Suppressor macrophage treated with lipopolysaccharide for 1 hour (primary cell): ENCODE measurements at regions not wholly inside any gene's neighbourhood (a gene's known extent, or its start where the extent isn't known, plus 50 kb on each side); places are given as distances from the start of the nearest gene placed in this dataset.
A peak's percentile ranks its signal among the peaks of the same experiment; 100 is the strongest.

Experiments used
- DNase-seq, 3 donors: peaks; one replicate each; pipeline ENCODE4 v3.0.0-alpha.2; 2020 to 2022

GRCh38 chr7:68107968-68108367 is 1111.3 kb downstream of the TYW1 start:
- DNase-seq, result no peak

DNA sequence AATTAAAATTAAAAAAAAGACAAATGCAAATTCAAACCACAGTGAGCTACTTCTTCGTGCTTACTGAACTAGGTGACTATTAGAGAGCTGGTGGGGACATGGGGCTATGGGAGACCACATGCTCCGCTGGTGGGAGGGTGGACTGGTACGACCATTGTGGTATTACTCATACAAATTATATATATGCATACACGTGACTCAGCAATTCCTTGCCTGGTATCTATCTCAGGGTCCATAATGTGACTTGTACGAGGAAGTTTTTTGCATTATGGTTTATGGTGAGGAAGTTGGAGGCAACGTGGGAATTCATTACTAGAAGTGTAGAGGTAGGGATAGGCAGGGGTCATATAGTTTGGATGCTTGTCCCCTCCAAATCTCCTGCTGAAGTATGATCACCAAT is 1112.7 kb downstream of the TYW1 start:
- no peak for DNase-seq

GRCh38 chr7:68119411-68119810 is 1122.8 kb downstream of the TYW1 start:
- no peak for DNase-seq

DNA sequence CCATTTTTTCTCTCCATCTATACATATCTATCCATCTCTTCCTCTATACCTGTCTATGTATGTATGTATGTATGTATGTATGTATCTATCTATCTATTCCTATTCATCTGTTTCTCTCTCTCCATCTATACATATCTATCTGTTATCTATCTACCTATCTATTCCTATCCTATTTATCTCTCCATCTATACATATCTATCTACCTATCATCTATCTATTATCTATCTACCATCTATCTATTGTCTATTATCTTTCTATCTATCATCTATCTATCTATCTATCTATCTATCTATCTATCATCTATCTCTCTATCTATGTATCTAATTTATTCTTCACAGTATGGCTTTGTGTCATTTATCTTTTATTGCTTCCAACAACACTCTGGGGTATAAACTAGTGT is 1124.4 kb downstream of the TYW1 start:
- DNase-seq, result no peak

GRCh38 chr7:68121655-68122054 is 1125.0 kb downstream of the TYW1 start:
- DNase-seq, result no peak

GRCh38 chr7:68122801-68123200 is 1126.2 kb downstream of the TYW1 start:
- no peak for DNase-seq

- no peak for DNase-seq
Measured at GRCh38 chr7:68125168-68125567, 1128.5 kb downstream of the TYW1 start.

GRCh38 chr7:68133045-68133444 is 1136.4 kb downstream of the TYW1 start:
- no peak for DNase-seq

- DNase-seq, result no peak
Measured at GRCh38 chr7:68143345-68143744, 1146.7 kb downstream of the TYW1 start.

DNA sequence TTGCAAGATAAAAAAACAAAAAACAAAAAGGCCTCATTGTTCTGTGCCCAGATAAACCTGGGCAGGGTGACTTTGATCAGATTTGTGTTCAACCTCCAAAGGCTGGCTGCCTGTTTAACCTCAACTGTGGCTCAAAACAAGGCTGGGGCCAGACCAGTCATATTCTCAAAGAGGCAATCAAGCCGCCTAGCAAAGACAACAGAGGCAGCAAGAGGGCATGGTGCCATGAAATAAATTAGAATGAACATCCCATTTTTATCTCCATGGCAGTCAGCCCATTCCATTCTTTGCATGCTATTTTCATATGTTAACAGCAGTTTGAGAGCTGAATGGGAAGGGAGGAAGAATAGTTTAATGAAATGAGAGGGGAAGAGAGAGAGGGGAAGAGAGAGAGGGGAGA is 1150.3 kb downstream of the TYW1 start:
- DNase-seq, result no peak

GRCh38 chr7:68147614-68148238 is 1151.1 kb downstream of the TYW1 start:
- DNase-seq, result no peak

- no peak for DNase-seq
Measured at GRCh38 chr7:68148440-68148839, 1151.8 kb downstream of the TYW1 start.

GRCh38 chr7:68152205-68152604 is 1155.6 kb downstream of the TYW1 start:
- DNase-seq, result no peak

DNA sequence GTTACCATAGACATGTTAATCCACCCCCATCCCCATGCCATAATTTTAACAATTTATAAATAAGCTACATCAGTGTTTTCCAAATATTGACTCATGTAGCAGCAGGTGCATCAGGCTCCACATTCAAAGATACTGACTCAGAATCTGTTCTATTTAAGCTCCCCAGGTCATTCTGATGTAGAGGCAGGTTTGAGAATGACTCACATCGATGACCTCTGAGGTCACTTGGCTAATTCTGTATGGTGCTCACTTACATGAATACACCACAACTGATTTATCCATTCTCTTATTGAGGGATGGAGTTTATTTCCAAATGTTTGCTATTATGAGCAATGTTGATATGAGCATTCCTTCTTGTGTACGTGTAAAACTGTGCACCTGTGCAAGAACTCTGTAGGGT is 1159.0 kb downstream of the TYW1 start:
- DNase-seq, result no peak

- no peak for DNase-seq
Measured at GRCh38 chr7:68158686-68159295, 1162.2 kb downstream of the TYW1 start.

GRCh38 chr7:68162712-68163111 is 1166.1 kb downstream of the TYW1 start:
- no peak for DNase-seq

- no peak for DNase-seq
Measured at GRCh38 chr7:68166525-68166924, 1169.9 kb downstream of the TYW1 start.

DNA sequence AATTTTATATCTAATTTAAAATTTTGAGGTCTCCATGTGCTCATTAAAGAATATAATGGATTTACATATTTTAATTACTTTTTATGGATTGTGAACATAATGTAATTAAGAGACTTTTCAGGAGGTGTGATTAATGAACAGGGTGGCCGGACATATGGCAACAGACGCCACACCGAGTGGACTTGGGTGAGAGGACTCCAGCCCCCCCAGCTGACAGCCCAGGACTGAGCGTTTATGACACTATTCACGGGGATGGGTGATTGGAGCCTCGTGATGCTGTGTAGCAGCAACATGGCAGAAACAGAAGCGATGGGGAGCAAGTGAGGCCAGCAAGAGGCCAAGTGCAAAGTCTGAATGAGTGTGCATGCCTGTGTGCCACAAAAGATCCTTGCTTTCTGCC is 1176.9 kb downstream of the TYW1 start:
- DNase-seq, result no peak

DNA sequence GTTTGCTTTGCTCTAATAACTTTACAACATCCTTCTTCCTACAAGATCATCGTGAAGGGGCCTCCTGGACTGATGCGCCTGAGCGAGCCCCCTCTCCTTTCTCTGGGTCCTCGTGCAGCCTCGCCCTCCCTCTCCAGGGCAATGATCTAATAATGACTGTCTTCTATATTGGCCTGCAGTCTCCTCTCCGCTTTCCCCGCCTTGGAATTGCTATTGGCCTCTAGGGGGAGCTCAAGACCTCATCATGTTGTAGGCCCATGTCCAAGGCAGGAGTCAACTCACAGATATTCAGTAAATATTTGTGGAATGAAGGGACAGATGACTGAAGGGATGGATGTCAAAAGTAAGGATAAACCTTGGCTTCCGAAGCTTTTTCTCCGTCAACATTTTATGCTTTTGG is 1180.3 kb downstream of the TYW1 start:
- DNase-seq, result peak; percentile 46 to 59 (median 50)

- DNase-seq, result no peak
Measured at GRCh38 chr7:68180761-68181160, 1184.1 kb downstream of the TYW1 start.

- DNase-seq, result no peak
Measured at GRCh38 chr7:68183176-68183575, 1186.5 kb downstream of the TYW1 start.

DNA sequence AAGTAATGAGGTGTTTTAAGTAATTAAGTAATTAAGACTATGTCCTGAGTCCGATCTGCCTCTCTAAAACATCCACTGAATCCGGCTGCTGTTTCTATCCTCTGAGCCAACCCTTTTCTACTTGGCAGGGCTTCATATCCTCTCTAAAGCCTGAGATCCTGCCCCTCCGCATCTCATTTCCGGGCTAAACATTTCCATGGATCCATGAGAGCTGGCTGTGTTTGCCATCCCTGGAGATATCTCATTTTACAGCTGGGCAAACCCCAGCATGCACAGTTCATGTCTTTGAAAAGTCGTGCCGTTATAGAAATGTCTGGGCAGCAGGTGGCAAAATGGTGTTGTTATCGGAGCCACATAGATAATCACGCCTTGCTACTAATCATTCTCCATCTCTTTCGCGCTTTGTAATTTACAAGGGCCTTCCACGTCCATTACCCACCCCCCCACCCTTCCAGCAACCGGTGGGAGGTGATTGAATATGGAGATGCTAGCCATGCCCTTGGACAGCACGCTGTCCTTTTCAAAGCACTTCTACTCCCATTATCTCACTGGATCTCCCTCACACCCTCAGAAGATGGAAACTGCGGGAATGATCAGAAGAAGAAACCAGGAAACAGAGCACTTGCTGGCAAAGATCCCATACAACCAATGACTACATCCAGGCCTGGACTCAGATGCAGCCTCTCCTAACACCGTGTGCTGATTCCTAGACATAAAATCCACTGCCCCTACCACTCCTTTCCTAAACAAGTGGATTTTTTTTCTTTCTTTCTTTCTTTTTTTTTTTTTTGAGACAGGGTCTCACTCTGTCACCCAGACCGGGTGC is 1189.2 kb downstream of the TYW1 start:
- DNase-seq, result no peak

GRCh38 chr7:68187532-68187931 is 1190.9 kb downstream of the TYW1 start:
- no peak for DNase-seq

GRCh38 chr7:68192941-68193340 is 1196.3 kb downstream of the TYW1 start:
- DNase-seq, result no peak
